Fibroblast of the aortic adventitia (primary cell): ENCODE measurements at regions not wholly inside any gene's neighbourhood (a gene's known extent, or its start where the extent isn't known, plus 50 kb on each side); places are given as distances from the start of the nearest gene placed in this dataset.

ENCODE experiments used
- DNase-seq: peaks from one replicate; pipeline ENCODE4 v3.0.0-alpha.2; 2010; ENCODE audit warnings: low read depth
- H3K4me3 ChIP-seq: 2 replicates; pipeline ENCODE4 v1.5.1; 2011; ENCODE audit warnings: low read depth, mild to moderate bottlenecking, control low read depth, low read length, moderate library complexity
- CTCF ChIP-seq: IDR thresholded peaks from 2 replicates; pipeline ENCODE4 v1.5.1; 2011; ENCODE audit warnings: mild to moderate bottlenecking, low read length, control low read depth, inconsistent platforms; ENCODE audit not compliant: insufficient read depth

GRCh38 chr3:166446291-166446690, 609.1 kb upstream of the BCHE start:
- TF ChIP-seq CTCF: no peak
- no peak overlapping the region for H3K4me3 ChIP-seq
- no peak for DNase-seq

- DNase-seq: no peak
- no peak for TF ChIP-seq CTCF
Measured at GRCh38 chr3:166445865-166446264, 608.6 kb upstream of the BCHE start.

GRCh38 chr3:166444756-166445155, 607.5 kb upstream of the BCHE start:
- no peak overlapping the region for H3K4me3 ChIP-seq
- no peak for DNase-seq
- TF ChIP-seq CTCF: no peak

More at GRCh38 chr3:166445865-166446264, 608.6 kb upstream of the BCHE start:
- no peak overlapping the region for H3K4me3 ChIP-seq

- TF ChIP-seq CTCF: no peak
- no peak for DNase-seq
- H3K4me3 ChIP-seq: no peak overlapping the region
Measured at GRCh38 chr3:166444336-166444735, 607.1 kb upstream of the BCHE start.

- no peak overlapping the region for H3K4me3 ChIP-seq
- no peak for TF ChIP-seq CTCF
- no peak for DNase-seq
Measured at GRCh38 chr3:166435469-166436057, 598.3 kb upstream of the BCHE start.

GRCh38 chr3:166433060-166433459, 595.8 kb upstream of the BCHE start:
- DNase-seq: no peak
- TF ChIP-seq CTCF: no peak
- H3K4me3 ChIP-seq: no peak overlapping the region
